Panc1 (cell line): ENCODE measurements at regions not wholly inside any gene's neighbourhood (a gene's known extent, or its start where the extent isn't known, plus 50 kb on each side); places are given as distances from the start of the nearest gene placed in this dataset.

Experiments
- ATAC-seq: fragments of 200-7000 bp; cut with Tn5 transposase; 2 replicates; pipeline ENCODE4 v1.9.1; 2020; ENCODE audit warnings: mild to moderate bottlenecking, moderate library complexity
- BruUV-seq: library from RNA; stranded (reverse); fragments of 400-500 nt; replicated peaks from 2 replicates; lab custom pipeline; 2021; lab: Mats Ljungman, UMichigan
- CTCF ChIA-PET: fragments of 300-600 bp; sonication (Branson Sonifier 250); formaldehyde crosslinking; loops from one replicate; lab custom pipeline; 2022; ENCODE audit warnings: antibody characterized with exemption; lab: Charles Lee
- POLR2A ChIA-PET: fragments of 300-600 bp; sonication (Branson Sonifier 250); formaldehyde crosslinking; loops from one replicate; lab custom pipeline; 2022; ENCODE audit warnings: antibody characterized with exemption; lab: Charles Lee
- DNase-seq: peaks from one replicate; pipeline ENCODE4 v3.0.0-alpha.2; 2010; ENCODE audit warnings: low read depth, low spot score
- H3K27ac ChIP-seq: 2 replicates; pipeline ENCODE4 v1.5.1; 2011; ENCODE audit warnings: mild to moderate bottlenecking, low read length, inconsistent platforms
- H3K27me3 ChIP-seq: fragments of 200-500 bp; sonication (Bioruptor generic); 2 replicates; pipeline ENCODE4 v1.6.0; 2014; ENCODE audit warnings: low read length, inconsistent platforms; ENCODE audit not compliant: control insufficient read depth, insufficient read depth
- H3K36me3 ChIP-seq: fragments of 200-500 bp; sonication (Bioruptor generic); 2 replicates; pipeline ENCODE4 v1.5.1; 2014; ENCODE audit warnings: inconsistent platforms, mild to moderate bottlenecking, low read length, moderate library complexity; ENCODE audit not compliant: control insufficient read depth, insufficient read depth
- H3K4me1 ChIP-seq: 2 replicates; pipeline ENCODE4 v1.5.1; 2011; ENCODE audit warnings: inconsistent platforms, mild to moderate bottlenecking, low read length, moderate library complexity; ENCODE audit not compliant: control insufficient read depth, insufficient read depth
- H3K4me3 ChIP-seq, 2 experiments: 2 replicates each; pipeline ENCODE4 v1.5.1; 2011 to 2012; ENCODE audit warnings: low read depth in 2 of 2, low read length in 2 of 2, mild to moderate bottlenecking in 2 of 2, inconsistent platforms in 1 of 2, moderate library complexity in 1 of 2
- H3K9me3 ChIP-seq: fragments of 200-500 bp; sonication (Bioruptor generic); 2 replicates; pipeline ENCODE4 v1.5.1; 2014; ENCODE audit warnings: low read depth, mild to moderate bottlenecking, inconsistent platforms, low read length, moderate library complexity; ENCODE audit not compliant: control insufficient read depth, insufficient read depth
- CTCF ChIP-seq: fragments of 450-650 bp; IDR thresholded peaks from 2 replicates; pipeline ENCODE4 v1.5.1; 2017; ENCODE audit warnings: mild to moderate bottlenecking
- POLR2AphosphoS5 ChIP-seq: IDR thresholded peaks from 2 replicates; pipeline ENCODE4 v1.6.1; 2012; ENCODE audit warnings: mild to moderate bottlenecking, low read depth, low read length, moderate library complexity
- REST ChIP-seq, 2 experiments: IDR thresholded peaks; 2 replicates each; pipeline ENCODE4 v1.6.1; 2011 to 2012; ENCODE audit warnings: low read depth in 2 of 2, control low read depth in 1 of 2, low read length in 1 of 2, mild to moderate bottlenecking in 1 of 2, moderate library complexity in 1 of 2; ENCODE audit not compliant: insufficient read depth in 1 of 2
- SIN3A ChIP-seq: IDR thresholded peaks from 2 replicates; pipeline ENCODE4 v1.6.1; 2012; ENCODE audit warnings: low read depth, mild to moderate bottlenecking, low read length, moderate library complexity, borderline replicate concordance; ENCODE audit not compliant: insufficient read depth
- TCF7L2 ChIP-seq: IDR thresholded peaks from 2 replicates; pipeline ENCODE4 v1.6.1; 2011; ENCODE audit warnings: mild to moderate bottlenecking, low read depth, low read length, inconsistent platforms
- in situ Hi-C: cut with HindIII; loops from 2 replicates; pipeline ENCODE4 v1.10.0; 2016; ENCODE audit warnings: low sequenced_read_pairs, low pct_unique_long_range_greater_than_20kb
- intact Hi-C: fragments of 100-400 bp; cut with micrococcal nuclease; formaldehyde crosslinking; loops from one replicate; pipeline ENCODE4 v1.10.0; 2022; ENCODE audit not compliant: unreplicated experiment

- Histone ChIP-seq H3K4me3 (no peak overlapping the region), H3K27ac (no peak overlapping the region), H3K4me1 (no peaks in the 10 kb centered on the region), H3K9me3 (no peaks in the 10 kb centered on the region), H3K36me3 (no peaks in the 10 kb centered on the region), H3K27me3 (no peaks in the 10 kb centered on the region)
- DNase-seq (no peak), ATAC-seq (no peak)
- in situ Hi-C loops (no loop called here), intact Hi-C loops (no loop called here)
- ChIA-PET POLR2A (interaction anchor here (0.7 kb wide), 1 partner anchor 736 kb away, joined by 8 read pairs; no protein-coding TSS in a partner anchor), CTCF (interaction anchor here (0.5 kb wide), 1 partner anchor 1183 kb away, joined by 4 read pairs; no protein-coding TSS in a partner anchor)
- TF ChIP-seq SIN3A = no peak
- TF ChIP-seq POLR2AphosphoS5 = no peak
- TF ChIP-seq REST (IDR thresholded peaks at IDR 0.05; ENCODE audit: insufficient read depth in 1 of 2, low read depth in 2 of 2, low read length in 1 of 2) = no peak
- BruUV-seq = no TSS peak
Observed at GRCh38 chr16:52906281-52906680, 146.4 kb downstream of the CHD9NB start.

GRCh38 chr16:52896478-52897164, 156.1 kb downstream of the CHD9NB start:
- no peak overlapping the region for H3K4me3 ChIP-seq
- no TSS peak for BruUV-seq
- ATAC-seq (no peak), DNase-seq (no peak)
- no peak overlapping the region for H3K27ac ChIP-seq
- no peaks in the 10 kb centered on the region for H3K27me3 ChIP-seq
- no peaks in the 10 kb centered on the region for H3K9me3 ChIP-seq
- POLR2A ChIA-PET = no interaction called here
- CTCF ChIA-PET = no interaction called here
- in situ Hi-C loops = no loop called here
- intact Hi-C loops = no loop called here
- TF ChIP-seq POLR2AphosphoS5 = no peak
- no peak for TF ChIP-seq REST (IDR thresholded peaks at IDR 0.05; ENCODE audit: insufficient read depth in 1 of 2, low read depth in 2 of 2, low read length in 1 of 2)
- no peaks in the 10 kb centered on the region for H3K4me1 ChIP-seq
- H3K36me3 ChIP-seq = no peaks in the 10 kb centered on the region

GRCh38 chr16:52874042-52874441, 178.7 kb downstream of the CHD9NB start:
- in situ Hi-C loops (no loop called here), intact Hi-C loops (no loop called here)
- no peak for DNase-seq
- no peaks in the 10 kb centered on the region for H3K27me3 ChIP-seq
- no peaks in the 10 kb centered on the region for H3K9me3 ChIP-seq
- POLR2A ChIA-PET = no interaction called here
- no peaks in the 10 kb centered on the region for H3K4me1 ChIP-seq
- TF ChIP-seq TCF7L2 (no peak), SIN3A (no peak), CTCF (no peak), REST (IDR thresholded peaks at IDR 0.05; ENCODE audit: insufficient read depth in 1 of 2, low read depth in 2 of 2, low read length in 1 of 2) (no peak), POLR2AphosphoS5 (no peak)
- no peak for ATAC-seq
- H3K4me3 ChIP-seq = no peak overlapping the region
- no peaks in the 10 kb centered on the region for H3K36me3 ChIP-seq
- CTCF ChIA-PET = no interaction called here
- H3K27ac ChIP-seq = no peak overlapping the region
- no TSS peak for BruUV-seq
